ENCODE measurements at regions not wholly inside any gene's neighbourhood (a gene's known extent, or its start where the extent isn't known, plus 50 kb on each side); places are given as distances from the start of the nearest gene placed in this dataset.

DNA sequence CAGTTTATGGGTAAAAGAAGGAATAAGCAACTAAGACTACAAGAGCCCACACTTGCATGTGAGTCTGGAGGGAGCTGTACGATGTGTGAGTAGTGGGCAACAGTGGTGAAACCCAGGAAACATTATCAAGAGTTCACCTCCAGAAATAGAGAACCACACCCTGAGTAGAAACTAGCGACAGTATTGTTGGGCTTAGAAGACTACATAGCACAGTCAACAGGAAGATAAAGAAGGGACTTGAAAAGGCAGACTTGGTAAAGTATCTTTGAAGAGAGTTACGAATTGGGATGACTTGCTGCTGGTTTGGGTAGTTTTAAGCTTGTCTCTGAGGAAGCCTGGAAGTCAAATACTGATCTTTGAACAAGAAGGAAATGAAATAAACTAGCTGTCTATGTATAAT is 223.2 kb upstream of the GNAI1 start:
- no peaks in the 10 kb centered on the region for H3K27me3 ChIP-seq
- H3K27ac ChIP-seq = no peak overlapping the region
- no peaks in the 10 kb centered on the region for H3K4me1 ChIP-seq
- no peaks in the 10 kb centered on the region for H3K36me3 ChIP-seq
- no peak overlapping the region for H3K4me3 ChIP-seq
- H3K9me3 ChIP-seq = no peaks in the 10 kb centered on the region
- TF ChIP-seq, protein P1, sequence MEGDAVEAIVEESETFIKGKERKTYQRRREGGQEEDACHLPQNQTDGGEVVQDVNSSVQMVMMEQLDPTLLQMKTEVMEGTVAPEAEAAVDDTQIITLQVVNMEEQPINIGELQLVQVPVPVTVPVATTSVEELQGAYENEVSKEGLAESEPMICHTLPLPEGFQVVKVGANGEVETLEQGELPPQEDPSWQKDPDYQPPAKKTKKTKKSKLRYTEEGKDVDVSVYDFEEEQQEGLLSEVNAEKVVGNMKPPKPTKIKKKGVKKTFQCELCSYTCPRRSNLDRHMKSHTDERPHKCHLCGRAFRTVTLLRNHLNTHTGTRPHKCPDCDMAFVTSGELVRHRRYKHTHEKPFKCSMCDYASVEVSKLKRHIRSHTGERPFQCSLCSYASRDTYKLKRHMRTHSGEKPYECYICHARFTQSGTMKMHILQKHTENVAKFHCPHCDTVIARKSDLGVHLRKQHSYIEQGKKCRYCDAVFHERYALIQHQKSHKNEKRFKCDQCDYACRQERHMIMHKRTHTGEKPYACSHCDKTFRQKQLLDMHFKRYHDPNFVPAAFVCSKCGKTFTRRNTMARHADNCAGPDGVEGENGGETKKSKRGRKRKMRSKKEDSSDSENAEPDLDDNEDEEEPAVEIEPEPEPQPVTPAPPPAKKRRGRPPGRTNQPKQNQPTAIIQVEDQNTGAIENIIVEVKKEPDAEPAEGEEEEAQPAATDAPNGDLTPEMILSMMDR (IDR thresholded peaks at IDR 0.05) = no peak
- no peak for TF ChIP-seq POLR2A (IDR thresholded peaks at IDR 0.05)
- DNase-seq = no peak

DNA sequence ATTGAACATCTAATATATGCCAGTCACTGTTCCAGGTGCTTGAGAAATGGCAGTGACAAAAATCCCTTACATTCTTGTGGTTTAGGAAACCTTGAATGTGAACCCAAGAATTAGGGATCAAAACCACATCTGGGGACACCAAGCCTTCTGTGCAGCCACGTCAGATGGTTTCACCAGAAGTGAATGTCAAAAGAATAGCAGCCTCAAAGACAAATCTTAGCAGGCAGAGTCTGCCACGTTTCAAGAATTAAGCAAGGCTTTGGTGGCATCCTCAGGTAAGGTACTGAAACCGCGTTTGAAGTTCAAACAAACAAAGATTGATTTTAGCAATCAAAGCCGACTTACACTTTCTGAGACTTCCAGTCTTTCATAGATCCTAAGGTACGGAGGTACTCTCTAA is 225.5 kb upstream of the GNAI1 start:
- TF ChIP-seq POLR2A (IDR thresholded peaks at IDR 0.05) = no peak
- TF ChIP-seq, protein P1 (IDR thresholded peaks at IDR 0.05) = no peak

DNA sequence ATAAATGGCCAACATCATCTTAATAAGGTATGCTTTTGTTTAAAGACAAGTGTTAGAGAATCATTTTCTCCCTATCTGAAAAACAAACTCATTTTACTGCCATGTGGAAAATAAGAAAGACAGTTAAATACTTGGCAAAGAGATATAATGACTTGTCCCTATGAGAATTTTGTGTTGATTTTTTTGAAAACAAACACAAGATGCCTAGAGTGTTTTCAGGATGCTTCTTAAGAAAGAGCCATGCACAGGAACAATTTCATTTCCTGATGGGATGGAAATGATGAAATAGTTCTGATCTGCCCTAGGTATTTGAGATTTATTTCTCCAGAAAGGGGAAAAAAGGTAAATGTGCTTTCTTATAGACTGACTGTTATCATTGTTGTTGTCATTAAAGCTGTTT is 237.5 kb upstream of the GNAI1 start:
- H3K9me3 ChIP-seq = no peaks in the 10 kb centered on the region

More for the DNA sequence above, 225.5 kb upstream of the GNAI1 start:
- Histone ChIP-seq H3K27me3 (no peaks in the 10 kb centered on the region), H3K36me3 (no peaks in the 10 kb centered on the region), H3K4me1 (no peaks in the 10 kb centered on the region), H3K27ac (no peak overlapping the region), H3K4me3 (no peak overlapping the region), H3K9me3 (no peaks in the 10 kb centered on the region)
- DNase-seq = no peak

DNA sequence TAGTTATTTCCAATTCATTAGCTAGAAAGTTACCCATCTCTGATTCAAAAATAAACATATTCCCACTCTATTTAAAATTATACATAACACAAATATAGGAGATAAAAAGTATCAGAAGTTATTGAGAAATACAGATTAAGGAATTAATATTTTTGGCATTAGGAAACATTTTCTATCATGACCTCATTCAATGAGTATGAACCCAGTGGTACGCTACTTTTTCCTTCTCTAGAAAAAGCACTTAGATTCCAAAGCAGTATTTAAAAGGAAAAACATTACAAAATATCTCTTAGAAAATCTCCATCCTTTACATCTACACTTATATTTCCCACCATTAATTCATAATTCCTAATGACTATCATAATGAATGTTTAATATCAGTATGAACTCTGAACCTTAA is 240.6 kb upstream of the GNAI1 start:
- no peaks in the 10 kb centered on the region for H3K4me1 ChIP-seq
- no peaks in the 10 kb centered on the region for H3K36me3 ChIP-seq
- no peak overlapping the region for H3K4me3 ChIP-seq
- H3K27me3 ChIP-seq = no peaks in the 10 kb centered on the region
- no peak for TF ChIP-seq POLR2A (IDR thresholded peaks at IDR 0.05)
- TF ChIP-seq, protein P1 (IDR thresholded peaks at IDR 0.05) = no peak
- no peak for DNase-seq
- no peaks in the 10 kb centered on the region for H3K9me3 ChIP-seq
- H3K27ac ChIP-seq = no peak overlapping the region

More for the DNA sequence above, 237.5 kb upstream of the GNAI1 start:
- no peak overlapping the region for H3K4me3 ChIP-seq
- no peaks in the 10 kb centered on the region for H3K4me1 ChIP-seq
- no peak for DNase-seq
- no peak overlapping the region for H3K27ac ChIP-seq
- H3K36me3 ChIP-seq = no peaks in the 10 kb centered on the region
- H3K27me3 ChIP-seq = no peaks in the 10 kb centered on the region
- TF ChIP-seq, protein P1 (IDR thresholded peaks at IDR 0.05) = no peak
- TF ChIP-seq POLR2A (IDR thresholded peaks at IDR 0.05) = no peak

DNA sequence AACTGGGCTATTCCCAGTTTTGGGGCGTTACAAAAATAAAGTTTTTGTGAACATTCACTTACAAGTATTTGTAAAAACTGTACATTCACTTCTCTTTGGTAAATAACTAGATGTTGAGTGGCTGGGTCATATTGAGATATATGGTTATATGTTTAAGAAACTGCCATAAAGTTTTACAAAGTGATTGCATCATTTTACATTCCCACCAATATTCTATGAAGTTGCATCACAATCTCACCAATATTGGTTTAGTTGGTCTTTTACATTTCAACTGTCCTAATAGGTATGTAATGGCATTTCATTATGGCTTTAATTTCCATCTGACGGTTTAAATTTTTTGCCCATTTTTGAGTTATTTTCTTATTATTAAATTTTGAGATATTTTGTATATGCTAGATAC is 251.7 kb upstream of the GNAI1 start:
- H3K4me1 ChIP-seq = no peaks in the 10 kb centered on the region
- TF ChIP-seq POLR2A (IDR thresholded peaks at IDR 0.05) = no peak
- TF ChIP-seq, protein P1 (IDR thresholded peaks at IDR 0.05) = no peak

DNA sequence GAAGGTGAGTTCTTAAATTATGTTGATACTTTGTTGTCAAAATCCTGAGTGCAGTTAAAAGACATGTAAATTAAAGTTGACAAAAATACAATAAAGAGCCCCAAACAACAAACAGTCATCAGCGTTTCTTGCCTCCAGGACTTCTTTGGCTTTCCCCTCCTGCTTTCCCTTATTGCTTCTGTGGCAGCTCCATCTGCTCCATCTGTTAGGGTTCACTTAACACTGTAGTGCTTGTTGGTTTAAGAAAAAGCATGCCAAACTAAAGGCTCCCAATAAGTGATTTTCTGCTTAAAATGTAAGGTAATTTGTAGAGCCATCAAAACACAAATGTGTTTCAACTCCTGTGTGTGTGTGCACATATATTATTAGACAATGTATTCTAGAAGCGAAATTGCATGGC is 254.3 kb upstream of the GNAI1 start:
- Histone ChIP-seq H3K4me1 (no peaks in the 10 kb centered on the region), H3K36me3 (no peaks in the 10 kb centered on the region), H3K4me3 (no peak overlapping the region), H3K9me3 (no peaks in the 10 kb centered on the region), H3K27ac (no peak overlapping the region), H3K27me3 (no peaks in the 10 kb centered on the region)
- no peak for DNase-seq
- TF ChIP-seq, protein P1 (IDR thresholded peaks at IDR 0.05) = no peak

More for the DNA sequence above, 251.7 kb upstream of the GNAI1 start:
- Histone ChIP-seq H3K27ac (no peak overlapping the region), H3K4me3 (no peak overlapping the region), H3K27me3 (no peaks in the 10 kb centered on the region), H3K9me3 (no peaks in the 10 kb centered on the region), H3K36me3 (no peaks in the 10 kb centered on the region)
- DNase-seq = no peak

Measured in Peyer's patch (tissue), 4 donors.